ENCODE measurements at regions not wholly inside any gene's neighbourhood (a gene's known extent, or its start where the extent isn't known, plus 50 kb on each side); places are given as distances from the start of the nearest gene placed in this dataset.
"Not testable (repeated sequence)": the region's sequence is repeated elsewhere in the genome, so short reads cannot be mapped to it uniquely, and the experiment has no call there.

DNA sequence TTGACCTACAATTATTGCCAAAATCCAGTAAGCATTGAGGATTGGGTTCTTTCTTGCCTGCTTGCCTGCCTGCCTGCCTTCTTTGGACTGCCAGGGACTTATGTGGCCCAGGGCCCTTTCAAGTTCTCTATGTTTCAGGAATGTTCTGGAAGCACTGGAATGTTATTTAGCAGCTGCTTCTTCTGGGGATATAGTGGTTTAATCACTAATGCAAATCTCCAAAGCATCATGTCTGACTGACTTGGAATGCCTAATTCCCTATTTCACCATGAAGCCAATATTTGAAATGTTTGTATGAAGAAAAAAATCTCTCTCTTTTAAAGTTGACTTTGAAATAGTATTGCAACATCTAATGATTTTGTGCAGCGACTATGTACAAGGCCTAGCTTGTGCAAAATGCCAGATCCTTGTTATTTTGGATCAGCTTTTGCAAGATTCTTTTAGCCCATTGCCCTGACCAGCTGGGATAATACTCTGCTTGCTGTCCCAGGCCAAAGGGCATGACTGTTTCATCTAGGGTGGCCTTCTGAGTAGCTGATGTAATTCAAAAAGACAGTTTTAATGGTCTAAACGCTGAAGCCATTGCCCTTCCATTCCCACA, 204.6 kb downstream of the RND3 start:
- DNase-seq (ENCODE audit: missing footprints) (no peak), ATAC-seq (peak; percentile 82)
- intact Hi-C loops (cut with DNase I): no loop called here

GRCh38 chr2:150282357-150282756, 205.1 kb downstream of the RND3 start:
- intact Hi-C loops (cut with DNase I): no loop called here
- no peak for ATAC-seq
- DNase-seq (ENCODE audit: missing footprints): no peak

DNA sequence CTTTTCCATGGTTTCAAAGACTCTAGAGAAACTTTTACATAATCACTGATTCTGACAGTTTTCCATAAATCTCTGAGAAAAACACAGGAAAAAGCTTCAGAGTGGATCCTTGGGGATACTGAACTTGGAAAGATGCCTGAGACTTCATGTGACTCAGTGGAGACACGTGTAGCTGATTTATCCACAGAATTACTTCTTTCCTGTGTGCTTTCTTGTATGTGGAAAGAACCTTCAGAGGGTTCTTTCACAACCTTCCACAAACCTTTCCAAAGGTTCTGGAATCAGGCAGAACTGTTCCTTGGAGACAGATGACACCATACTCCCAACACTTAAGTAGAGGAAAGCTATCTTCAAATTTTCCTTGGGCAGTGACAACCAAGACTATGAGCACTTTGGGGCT, 207.2 kb downstream of the RND3 start:
- intact Hi-C loops (cut with DNase I): no loop called here
- ATAC-seq (peak; percentile 89), DNase-seq (ENCODE audit: missing footprints) (no peak)

GRCh38 chr2:150279686-150280085, 207.8 kb downstream of the RND3 start:
- intact Hi-C loops (cut with DNase I): no loop called here
- DNase-seq (ENCODE audit: missing footprints) (no peak), ATAC-seq (no peak)

DNA sequence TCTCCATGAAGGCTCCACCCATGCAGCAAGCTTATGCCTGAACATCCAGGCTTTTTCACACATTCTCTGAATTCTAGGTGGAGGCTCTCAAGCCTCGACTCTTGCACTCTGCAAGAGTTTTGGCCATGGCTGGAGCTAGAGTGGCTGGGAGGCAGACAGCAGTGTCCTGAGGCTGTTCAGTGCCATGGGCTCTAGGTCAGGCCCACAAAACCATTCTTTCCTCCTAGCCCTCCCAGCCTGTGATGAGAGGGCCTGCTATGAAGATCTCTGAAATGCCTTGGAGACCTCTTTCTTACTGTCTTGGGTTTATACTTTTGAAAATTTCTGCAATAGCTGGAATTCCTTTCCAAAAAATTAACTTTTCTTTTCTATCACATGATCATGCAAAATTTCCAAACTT, 210.7 kb downstream of the RND3 start:
- ATAC-seq (no peak), DNase-seq (ENCODE audit: missing footprints) (no peak)
- intact Hi-C loops (cut with DNase I): no loop called here

DNA sequence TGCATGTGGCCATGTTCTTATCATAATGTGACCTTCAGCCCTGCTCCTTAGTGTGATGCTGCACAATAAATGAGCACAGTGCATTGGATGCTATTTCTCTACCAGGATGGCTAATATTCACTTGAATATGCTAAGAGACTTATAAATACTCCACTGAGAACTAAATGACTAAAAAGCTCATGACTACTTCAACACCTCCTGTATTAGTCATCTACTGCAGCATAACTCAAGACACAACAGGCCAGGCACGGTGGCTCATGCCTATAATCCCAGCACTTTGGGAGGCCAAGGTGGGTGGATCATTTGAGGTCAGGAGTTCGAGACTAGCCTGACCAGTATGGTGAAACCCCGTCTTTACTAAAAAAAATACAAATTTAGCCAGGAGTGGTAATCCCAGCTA, 213.4 kb downstream of the RND3 start:
- no peak for DNase-seq (ENCODE audit: missing footprints)
- intact Hi-C loops (cut with DNase I): no loop called here
- ATAC-seq: no peak

DNA sequence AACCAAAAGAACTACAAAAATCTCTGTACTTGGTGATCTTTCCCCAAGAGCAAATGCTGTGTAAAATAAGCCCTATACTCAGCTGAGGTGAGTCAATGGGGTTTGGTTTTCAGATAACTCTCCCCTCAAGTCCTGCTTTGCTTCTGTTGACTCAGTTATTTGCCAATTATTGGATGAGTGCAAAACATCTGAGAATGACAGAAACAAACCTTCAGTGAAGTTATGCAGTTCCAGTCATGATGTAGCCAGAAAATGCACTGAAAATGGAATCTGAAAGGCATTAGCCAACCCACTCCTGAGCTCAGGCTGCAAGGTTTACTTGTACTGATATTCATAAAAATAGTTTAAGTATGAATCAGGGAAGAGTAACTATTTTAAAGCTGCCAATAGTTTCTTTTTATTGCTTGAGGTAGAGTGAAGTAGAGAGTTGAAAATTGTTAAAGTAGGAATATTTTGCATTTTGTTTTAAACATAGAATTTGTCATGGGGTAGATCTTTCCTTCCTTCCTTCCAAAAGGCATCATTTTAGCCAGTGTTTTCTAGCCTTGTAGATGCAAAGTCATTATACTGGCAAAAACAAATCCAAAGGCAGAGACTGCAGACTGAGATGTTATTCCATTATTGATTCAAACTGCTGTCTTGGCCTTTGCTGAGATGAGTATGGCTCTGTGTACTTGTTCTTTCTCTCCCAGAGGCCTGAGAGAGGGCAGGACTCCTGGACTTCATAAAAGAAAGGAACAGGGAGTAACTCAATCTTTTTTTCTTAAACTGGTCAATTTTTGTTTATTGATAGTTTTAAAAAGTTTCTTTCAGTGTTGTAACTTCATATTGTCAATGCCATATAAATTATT, 215.3 kb downstream of the RND3 start:
- ATAC-seq (no peak), DNase-seq (ENCODE audit: missing footprints) (no peak)
- intact Hi-C loops (cut with DNase I): no loop called here

- intact Hi-C loops (cut with DNase I): no loop called here
- no peak for ATAC-seq
- DNase-seq (ENCODE audit: missing footprints): no peak
Measured at GRCh38 chr2:150267651-150268415, 219.6 kb downstream of the RND3 start.

GRCh38 chr2:150266931-150267330, 220.5 kb downstream of the RND3 start:
- ATAC-seq (no peak), DNase-seq (ENCODE audit: missing footprints) (no peak)
- intact Hi-C loops (cut with DNase I): no loop called here

GRCh38 chr2:150264442-150264841, 223.0 kb downstream of the RND3 start:
- DNase-seq (ENCODE audit: missing footprints) (no peak), ATAC-seq (no peak)
- intact Hi-C loops (cut with DNase I): no loop called here

DNA sequence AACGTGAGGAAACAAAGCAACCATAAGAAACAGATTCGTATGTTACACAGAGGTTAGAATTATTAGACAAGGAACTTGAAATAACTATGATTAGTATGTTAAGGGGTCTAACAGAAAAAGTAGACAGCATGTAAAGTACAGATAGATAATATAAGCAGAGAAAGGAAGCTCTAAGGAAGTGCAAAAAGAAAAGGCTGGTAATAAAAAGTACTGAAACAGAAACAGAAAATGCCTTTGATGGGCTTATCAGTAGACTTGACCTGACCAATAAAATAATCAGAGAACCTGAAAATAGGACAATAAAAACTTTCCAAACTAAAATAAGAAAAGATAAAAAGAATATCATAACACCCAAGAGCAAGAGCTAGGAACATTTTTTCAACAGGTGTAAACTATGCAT, 225.8 kb downstream of the RND3 start:
- intact Hi-C loops (cut with DNase I): no loop called here
- DNase-seq (ENCODE audit: missing footprints) (no peak), ATAC-seq (no peak)

DNA sequence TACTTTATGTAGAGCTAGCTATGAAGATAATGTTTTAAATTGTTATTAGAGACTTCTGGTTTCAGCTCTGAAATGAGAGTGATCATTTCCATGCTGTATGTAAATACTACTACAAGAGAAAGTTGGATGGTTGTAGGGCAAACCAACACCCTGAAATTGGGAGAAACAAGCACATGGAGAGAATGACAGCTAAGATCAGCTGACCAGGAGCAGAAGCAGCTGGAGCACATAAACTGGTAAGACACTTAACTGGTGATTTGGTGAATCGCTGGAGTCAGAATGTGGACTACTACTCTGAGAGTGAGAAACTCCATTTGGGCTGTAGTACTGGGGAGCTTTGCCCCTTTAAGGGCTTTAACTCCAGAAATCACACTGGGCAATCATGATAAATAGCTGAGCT, 226.8 kb downstream of the RND3 start:
- intact Hi-C loops (cut with DNase I): no loop called here
- DNase-seq (ENCODE audit: missing footprints) (no peak), ATAC-seq (no peak)

GRCh38 chr2:150259746-150260145, 227.7 kb downstream of the RND3 start:
- ATAC-seq (no peak), DNase-seq (ENCODE audit: missing footprints) (no peak)
- intact Hi-C loops (cut with DNase I): no loop called here

- DNase-seq (ENCODE audit: missing footprints) (no peak), ATAC-seq (no peak)
- intact Hi-C loops (cut with DNase I): no loop called here
Measured at GRCh38 chr2:150258781-150259307, 228.6 kb downstream of the RND3 start.

DNA sequence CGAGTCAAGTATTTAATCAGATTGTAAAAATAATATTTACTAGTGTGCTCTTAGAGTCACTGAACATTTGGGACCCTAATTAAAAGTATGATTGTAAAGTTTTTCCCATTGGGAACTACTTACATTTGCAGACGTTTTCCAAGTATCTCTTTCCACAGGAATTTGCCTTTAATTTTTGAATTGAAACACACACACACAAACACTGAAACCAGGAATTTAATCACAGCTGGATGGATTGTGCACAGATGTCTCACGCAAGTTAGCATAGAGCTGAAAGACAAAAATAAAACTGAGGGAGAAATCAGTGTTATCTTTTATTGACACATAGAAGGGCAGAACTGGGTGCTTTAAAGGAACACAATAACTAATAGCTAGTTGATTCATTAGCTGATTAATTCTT, 230.7 kb downstream of the RND3 start:
- intact Hi-C loops (cut with DNase I): no loop called here
- ATAC-seq: no peak
- DNase-seq (ENCODE audit: missing footprints): no peak

GRCh38 chr2:150255528-150255927, 231.9 kb downstream of the RND3 start:
- intact Hi-C loops (cut with DNase I): no loop called here
- DNase-seq (ENCODE audit: missing footprints): no peak
- ATAC-seq: peak; percentile 42

DNA sequence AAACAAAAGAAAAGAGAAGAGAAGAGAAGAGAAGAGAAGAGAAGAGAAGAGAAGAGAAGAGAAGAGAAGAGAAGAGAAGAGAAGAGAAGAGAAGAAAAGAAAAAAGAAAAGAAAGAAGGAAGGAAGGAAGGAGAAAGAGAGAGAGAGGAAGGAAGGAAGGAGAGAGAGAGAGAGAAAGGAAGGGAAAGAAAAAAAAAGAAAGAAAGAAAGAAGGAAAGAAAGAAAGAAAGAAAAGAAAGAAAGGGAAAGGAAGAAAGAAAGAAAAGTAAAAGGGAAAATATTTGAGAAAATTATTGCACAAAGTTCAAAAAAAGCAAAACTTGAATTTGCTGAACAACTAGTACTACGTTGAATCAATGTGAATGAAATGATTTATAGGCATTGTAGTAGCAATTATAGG, 237.7 kb downstream of the RND3 start:
- ATAC-seq; DNase-seq (ENCODE audit: missing footprints); intact Hi-C loops (cut with DNase I): not testable (repeated sequence)

GRCh38 chr2:150247481-150247880, 240.0 kb downstream of the RND3 start:
- ATAC-seq (no peak), DNase-seq (ENCODE audit: missing footprints) (no peak)
- intact Hi-C loops (cut with DNase I): no loop called here

GRCh38 chr2:150234787-150235446, 252.6 kb downstream of the RND3 start:
- ATAC-seq: peak; percentile 78
- no peak for DNase-seq (ENCODE audit: missing footprints)
- intact Hi-C loops (cut with DNase I): no loop called here

Measured in Right ventricle myocardium inferior (tissue), 1 donor.